GM18507 (cell line): ENCODE measurements at regions not wholly inside any gene's neighbourhood (a gene's known extent, or its start where the extent isn't known, plus 50 kb on each side); places are given as distances from the start of the nearest gene placed in this dataset.

Experiments used
- DNase-seq: peaks from one replicate; pipeline ENCODE4 v3.0.0; 2011; ENCODE audit warnings: low read depth; ENCODE audit not compliant: insufficient read length; ENCODE audit errors: extremely low spot score
- FAIRE-seq: peaks from 2 replicates; lab custom pipeline; 2011; peaks lifted over from hg19 to GRCh38; lab: Jason Lieb, UNC

DNA sequence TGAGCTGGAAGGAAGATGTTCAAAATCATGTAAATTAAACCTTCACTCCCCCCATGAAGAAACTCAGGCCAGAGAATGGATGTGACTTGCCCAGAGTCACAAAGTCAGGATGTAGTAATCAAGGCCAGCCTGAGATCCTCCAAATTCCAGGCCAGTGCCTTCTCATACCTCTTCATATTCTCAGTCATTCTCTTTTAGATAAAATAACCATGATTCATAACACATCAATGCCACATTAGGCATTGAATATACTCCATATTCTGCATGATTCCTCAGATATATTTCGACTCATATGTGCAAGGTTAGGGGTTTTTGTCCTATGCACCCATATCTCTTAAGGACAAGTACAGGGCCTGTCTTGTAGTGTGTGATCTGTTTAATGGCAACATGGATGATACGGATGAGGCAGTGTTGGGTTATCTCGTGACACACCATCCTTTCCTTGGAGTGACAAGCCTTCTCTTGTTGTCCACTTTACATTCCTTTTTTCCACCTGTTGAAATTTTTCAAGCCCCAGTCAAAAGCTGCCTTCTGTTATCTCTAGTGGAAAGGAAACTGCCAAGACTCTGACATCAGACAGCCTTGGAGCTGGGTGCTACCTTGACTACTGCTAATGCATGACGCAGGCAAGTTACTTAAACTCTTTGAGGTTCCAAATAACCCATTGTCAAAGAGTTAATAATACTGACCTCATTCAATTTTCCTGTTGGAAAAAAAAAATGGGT is 227.5 kb upstream of the NR4A3 start:
- no peak for DNase-seq
- FAIRE-seq: no peak

DNA sequence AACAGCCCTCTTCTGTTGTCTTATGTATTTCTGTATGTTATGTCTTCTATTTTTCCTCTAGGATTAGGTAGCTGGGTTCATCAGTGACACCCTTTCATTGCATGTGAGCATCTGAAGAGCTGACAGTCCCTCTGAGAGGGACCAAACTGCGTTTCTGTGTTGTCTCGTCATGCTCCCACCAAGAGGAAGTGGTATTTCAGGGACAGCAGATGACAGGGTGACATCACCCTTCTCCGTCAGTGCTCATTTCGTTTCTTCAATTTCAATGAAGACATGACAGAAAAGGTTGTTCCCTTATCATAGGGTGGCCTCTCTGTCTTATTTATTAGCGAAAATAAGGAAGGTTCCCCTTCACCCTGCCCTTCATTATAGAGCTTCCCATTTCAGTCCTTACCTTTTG is 225.9 kb upstream of the NR4A3 start:
- FAIRE-seq (peak; percentile 75), DNase-seq (no peak)

DNA sequence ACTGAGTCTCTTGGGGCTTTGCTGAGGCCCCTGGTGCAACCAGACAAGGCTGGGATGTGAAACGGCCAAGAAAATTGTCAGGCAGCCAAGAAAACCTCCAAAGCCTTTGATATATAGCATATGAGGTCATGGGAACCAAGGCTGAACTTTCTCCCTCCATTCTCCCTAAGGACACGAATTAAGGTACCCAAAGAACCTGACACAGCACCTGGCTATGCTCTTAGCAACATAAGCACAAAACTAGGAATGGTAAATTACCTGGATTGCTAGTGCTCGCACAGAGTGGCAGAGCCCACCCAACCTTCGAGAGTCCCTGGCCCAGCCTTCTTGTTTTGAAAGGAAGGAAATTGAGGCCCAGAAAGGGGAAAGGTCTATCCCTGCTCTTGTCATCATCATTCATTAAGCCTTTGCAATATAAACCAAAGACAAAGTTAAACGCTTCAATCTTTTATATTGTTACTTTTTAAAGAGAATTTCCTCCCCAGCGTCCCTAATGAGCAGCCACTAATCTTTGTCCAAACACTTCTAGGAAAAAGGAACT is 220.0 kb upstream of the NR4A3 start:
- FAIRE-seq (no peak), DNase-seq (no peak)

DNA sequence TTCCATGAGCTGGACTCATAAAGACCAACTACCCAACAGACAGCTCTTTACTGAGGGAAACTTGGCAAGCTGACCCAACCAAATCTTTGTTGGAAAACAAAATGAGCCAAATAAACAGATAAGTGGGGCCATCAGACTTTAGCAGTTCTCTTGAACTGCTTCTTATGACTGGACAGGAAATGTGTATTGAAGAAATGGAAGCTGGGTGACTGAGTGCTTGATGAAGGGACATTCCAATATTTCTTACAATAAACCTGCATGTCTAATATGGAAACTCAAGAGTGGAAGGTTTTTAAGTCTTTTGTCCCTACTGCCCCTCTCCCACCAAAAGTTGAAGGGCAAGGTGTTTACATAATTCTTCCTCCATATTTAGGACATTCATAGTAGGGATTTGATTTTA is 218.8 kb upstream of the NR4A3 start:
- DNase-seq (no peak), FAIRE-seq (no peak)

DNA sequence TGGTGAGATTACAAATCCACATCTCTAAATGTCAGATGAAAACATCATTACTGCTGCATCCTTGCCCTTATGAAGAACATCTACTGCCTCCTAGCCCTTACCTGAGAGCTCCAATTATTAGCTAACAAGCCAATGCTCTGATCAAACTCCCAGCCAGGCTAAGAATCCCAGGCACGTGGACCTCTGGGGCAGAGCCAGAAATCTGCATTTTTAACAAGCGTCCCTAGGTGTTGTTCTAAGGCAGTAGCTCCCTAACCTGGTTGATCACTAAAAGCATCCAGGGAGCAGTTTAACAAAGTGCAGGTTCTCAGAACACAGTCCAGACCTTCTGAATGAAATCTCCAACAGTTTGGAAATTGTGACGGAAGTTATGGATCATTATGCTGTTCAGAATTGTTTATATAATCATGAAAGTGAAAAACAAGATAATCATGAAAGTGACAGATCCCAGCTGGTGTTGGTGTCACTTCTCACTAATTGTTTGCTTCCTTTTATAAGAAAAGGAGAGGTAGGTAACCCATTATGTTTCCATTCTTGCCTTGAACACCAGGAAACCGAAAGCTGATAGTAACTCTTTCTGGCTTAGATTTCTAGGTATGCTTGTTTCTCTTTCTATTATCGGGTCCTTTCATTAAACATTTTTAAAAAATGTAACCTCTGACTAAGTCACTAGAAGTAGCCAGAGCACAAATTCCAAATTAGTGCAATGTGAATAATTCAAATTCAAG is 216.5 kb upstream of the NR4A3 start:
- no peak for FAIRE-seq

DNA sequence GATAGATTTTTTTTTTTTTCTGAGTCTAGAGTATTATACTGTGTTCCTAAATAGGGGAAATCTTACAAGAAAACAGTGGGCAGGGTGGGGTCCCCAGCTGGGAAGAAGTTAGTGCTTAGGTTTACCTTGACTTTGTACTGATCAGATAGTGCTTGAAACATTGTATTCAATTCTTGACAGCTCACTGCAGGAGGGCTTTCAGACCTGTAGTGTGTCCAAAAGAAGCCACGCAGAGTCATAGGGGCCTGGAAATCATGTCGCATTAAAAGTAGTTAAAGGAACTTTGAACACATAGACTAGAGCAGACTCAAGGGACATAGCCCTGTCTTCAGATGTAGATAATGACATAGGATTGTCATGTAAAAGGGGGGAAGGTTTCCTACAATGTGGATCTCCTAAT is 215.4 kb upstream of the NR4A3 start:
- FAIRE-seq: no peak
- no peak for DNase-seq

More for the DNA sequence above, 216.5 kb upstream of the NR4A3 start:
- DNase-seq: no peak

DNA sequence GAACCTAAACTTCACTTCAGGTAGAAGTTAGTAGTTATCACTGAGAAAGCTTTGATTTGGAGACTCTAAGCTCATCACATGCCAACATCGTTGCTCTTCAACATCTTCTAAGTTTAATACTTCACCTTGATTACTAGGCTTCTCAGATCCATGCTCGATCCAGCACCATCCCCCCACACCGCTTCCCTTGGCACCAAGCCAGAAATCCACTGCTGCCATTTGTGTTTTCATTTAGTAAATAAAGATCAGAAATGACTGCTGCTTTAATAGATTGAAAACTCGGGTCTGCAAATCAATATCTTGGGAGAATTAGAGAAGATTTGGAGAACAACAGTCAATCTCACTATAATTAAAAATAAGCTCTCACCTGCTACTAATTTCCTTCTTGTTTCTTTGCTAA is 214.7 kb upstream of the NR4A3 start:
- no peak for FAIRE-seq
- no peak for DNase-seq

DNA sequence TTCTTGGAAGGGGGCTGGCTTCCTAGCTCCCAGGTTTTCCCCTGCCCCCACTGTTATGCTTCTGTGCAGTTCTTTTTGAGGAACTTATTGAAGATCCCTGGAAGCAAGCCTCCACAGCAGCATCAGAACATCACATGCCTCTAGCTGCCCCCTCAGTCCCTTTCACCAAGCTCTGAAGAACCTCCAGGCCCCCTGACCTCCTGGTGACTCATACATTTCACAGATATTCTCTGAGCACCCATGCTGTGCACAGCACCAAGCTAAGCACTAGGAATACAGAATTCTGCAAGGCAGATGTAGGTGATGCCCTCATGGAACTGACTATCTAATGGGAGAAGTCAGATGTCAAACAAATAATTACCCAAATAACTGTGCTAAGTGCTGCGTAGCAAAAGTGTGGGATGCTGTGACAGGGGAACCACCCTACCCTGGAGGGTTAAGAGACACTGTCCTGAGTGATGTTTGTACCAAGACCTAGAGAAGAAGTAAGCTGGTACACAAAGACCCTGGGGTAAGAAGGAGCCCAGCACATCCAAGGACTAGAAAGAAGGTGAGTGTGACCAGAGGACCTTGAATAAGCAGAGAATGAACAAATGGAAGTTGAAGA is 213.7 kb upstream of the NR4A3 start:
- DNase-seq (no peak), FAIRE-seq (no peak)

DNA sequence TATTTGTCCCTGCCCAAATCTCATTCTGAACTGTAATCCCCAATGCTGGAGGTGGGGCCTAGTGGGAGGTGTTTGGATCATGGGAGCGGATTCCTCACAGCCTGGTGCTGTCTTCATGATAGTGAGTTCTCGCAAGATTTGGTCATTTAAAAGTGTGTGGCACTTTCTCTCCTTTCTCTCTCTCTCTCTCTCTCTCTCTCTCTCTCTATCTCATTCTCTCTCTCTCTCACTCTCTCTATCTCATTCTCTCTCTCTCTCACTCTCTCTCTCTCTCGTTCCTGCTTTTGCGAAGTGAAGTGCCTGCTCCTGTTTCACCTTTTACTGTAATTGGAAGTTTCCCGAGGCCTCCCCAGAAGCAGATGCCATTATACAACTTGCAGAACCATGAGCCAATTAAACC is 207.3 kb upstream of the NR4A3 start:
- FAIRE-seq (no peak), DNase-seq (no peak)

DNA sequence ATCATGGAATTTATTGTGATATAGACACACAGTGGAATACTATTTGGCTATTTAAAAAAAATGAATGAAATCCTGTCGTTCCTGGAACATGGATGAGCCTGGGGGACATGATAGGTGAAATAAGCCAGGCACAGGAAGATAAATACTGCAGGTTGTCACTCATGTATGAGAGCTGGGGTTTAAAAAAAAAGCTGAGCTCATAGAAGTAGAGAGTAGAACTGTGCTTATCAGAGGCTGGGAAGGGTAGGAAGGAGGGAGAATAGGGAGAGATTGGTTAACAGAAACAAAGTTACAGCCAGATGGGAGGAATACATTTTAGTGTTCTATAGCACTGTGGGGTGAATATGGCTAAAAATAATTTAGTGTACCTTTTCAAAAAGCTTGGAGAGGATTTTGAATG is 200.6 kb upstream of the NR4A3 start:
- FAIRE-seq (no peak), DNase-seq (no peak)

DNA sequence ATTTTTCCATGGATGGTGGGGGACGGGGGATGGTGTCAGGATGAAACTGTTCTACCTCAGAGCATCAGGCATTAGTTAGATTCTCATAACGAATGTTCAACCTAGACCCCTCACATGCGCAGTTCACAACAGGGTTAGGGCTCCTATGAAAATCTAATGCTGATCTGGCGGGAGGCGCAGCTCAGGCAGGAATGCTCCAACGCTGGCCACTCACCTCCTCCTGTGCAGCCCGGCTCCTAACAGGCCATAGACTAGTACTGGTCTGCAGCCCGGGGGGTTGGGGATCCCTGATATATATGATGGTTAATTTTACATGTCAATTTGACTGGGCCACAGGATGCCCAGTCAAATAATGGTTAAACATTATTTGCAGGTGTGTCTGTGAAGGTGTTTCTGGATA is 199.0 kb upstream of the NR4A3 start:
- FAIRE-seq: no peak

DNA sequence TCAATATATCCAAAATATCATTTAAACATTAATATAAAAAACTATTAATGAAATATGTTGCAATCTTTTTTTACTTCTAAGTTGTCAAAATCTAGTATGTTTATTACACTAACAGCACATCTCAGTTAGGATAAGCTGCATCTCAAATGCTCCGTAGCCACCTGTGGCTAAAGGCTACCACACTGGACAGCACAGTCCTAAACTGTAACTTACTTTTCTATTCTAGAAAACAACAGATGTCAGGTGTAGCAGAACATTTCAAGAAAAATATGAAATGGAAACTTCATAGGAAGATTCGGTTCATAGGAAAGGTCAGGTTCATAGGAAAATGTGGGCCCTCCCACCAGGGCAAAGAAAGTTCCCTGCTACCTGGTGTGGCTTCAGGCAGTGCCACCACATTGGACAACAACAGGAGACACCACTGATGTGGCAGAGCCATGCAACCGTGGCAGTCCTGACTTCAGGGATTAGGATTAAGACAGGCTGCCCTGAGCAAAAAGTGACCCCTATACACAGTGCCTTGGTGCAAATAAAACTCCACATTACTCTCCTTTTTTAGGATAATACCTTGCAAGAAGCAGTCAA is 197.8 kb upstream of the NR4A3 start:
- FAIRE-seq (no peak), DNase-seq (no peak)

More for the DNA sequence above, 199.0 kb upstream of the NR4A3 start:
- no peak for DNase-seq

DNA sequence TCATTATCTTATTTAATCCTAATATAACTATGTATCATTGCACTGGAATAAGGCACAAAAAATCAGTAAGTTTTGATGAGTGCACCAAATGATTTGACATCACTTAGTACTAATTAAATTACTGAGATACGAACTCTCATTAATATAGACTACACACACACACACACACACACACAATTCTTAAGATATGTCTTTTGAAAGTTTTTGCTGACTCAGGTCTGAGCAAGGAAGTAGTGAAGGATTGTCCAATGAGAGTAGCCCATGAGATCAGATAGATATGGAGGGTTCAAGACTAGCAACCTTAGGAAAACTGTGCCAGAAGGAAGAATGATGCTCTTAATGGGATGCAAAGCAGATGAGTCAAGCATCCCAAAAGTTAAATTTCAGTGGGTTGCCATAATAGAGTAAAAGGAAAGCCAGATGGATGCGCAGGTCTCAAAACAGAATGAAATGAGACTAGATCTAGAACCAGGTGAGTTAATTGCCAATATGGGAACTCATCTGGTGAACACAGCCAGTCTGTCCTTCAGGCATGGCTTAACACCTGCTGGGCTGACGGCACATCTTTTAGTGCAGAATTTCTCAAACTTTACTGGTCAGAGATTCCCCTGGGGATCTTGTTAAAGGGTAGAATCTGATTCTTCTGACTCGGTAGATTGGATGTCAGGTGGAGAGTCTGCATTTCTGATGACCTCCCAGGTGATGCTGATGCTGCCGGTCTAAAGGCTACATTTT is 197.0 kb upstream of the NR4A3 start:
- FAIRE-seq (no peak), DNase-seq (no peak)

DNA sequence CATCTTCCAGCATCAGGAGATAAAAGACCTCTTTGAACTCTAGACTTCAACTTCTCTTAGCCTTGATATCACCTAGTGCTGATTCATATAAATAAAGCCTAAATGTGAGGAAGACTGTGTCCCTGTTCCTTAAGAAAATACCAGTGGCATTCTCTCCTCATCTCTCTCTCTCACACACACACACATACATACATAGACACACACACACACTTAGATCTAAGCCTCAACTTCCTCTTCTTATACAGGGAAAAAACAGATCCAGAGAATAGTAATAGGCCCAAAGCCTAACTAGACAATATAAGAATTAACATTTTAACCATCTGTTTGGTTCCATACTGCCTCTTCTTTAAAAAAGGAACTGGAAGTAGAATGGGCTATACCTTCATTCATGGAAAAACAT is 195.3 kb upstream of the NR4A3 start:
- no peak for FAIRE-seq
- no peak for DNase-seq

DNA sequence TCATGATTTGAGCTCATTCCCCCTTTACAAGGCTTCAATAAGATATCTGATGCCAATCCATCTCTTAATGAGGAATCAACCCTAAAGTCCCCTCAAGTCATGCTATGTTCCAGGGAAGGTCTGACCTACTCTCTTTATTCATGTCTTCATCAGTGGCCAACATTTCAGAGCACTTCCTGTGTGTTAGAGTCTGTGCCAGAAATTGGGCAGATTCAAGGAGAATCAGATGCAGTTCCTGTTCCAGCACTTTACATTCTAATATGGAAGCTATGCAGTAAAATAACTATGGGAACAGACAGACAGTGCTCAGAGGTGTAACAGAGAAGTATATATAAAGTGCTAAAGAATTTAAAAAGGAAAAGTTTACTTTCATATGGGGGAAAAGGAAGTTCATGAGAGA is 193.4 kb upstream of the NR4A3 start:
- no peak for FAIRE-seq
- no peak for DNase-seq

DNA sequence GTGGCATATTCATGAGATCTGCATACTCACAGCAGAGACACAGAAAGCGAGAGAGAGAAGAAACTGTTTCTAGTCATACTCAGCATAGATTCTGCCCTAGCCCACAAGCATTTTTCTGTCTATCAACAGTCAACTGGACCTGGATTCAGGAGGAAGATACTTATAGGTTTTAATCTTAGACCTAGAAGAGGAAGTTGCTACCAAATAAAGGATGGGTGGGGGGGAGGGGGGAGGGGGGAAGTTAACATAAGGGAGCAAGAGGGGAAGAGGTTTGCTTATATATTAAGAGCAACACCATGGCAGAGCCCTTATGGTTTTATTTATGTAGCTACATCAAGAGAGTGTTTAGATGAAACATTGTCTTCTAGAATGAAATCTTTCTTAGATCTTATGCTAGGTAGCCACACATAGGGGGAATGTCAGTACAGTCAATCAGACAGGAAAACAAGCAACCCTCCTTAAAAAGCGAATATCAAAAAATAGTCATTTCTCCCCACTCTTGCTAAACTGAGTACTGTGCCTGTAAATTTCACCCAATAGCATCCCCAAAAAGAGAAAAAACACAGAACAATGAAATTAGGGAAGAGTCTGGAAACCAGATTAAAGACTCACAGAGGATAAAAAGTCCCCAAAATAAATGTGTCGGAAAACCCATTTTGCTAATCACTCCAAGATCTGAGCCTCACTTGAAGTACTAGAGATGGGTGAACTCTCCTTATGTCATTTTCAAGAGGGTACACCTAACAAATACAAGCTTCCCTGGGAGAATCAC is 192.7 kb upstream of the NR4A3 start:
- FAIRE-seq (no peak), DNase-seq (no peak)

DNA sequence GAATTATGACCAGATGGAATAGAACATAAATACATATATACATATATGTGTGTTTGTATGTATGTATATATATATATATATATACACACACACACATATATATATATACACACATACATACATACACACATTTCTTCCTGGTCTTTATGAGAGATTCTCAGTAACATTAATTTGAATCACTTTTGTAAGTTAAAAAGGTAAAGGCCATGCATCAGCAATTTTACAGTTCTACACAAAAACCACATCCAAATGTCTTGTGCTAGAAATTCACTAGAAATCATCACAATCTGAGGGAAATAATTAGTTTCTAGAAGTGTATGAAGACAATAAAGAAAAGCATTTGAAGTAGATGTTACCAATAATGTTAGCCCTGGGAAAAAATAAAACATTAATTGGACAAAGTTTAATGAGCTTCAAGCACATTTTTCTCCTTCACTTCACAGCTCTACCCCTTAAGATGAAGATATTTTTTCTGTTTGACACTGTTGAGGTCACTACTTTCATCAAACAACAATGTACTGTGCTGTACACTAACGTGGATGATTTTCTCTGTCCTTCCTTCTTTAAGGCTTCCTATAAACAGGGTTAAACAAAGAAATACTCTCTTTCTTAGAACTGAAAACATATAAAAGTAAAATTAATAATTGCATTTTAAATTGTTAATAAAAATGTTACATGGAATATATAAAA is 189.2 kb upstream of the NR4A3 start:
- FAIRE-seq (peak; percentile 35), DNase-seq (no peak)

DNA sequence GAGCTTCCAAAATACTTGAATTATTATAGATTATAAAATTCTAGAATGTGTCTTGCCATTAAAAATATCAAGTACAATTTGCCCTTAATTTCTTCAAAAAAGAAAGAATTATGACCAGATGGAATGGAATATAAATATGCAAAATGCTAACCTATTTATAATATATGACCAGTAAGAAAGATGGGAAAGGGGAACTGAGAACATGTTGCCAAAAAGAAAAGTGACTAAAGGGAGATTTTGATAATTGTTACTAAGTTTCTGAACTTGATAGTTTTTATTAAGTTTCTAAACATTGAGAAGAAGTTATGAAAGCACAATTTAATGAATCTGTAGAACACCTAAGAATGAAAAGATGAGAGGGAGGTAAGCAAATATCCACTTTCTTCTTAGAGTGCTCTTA is 188.4 kb upstream of the NR4A3 start:
- no peak for FAIRE-seq
- DNase-seq: no peak
